GM18499 (cell line): ENCODE measurements at regions not wholly inside any gene's neighbourhood (a gene's known extent, or its start where the extent isn't known, plus 50 kb on each side); places are given as distances from the start of the nearest gene placed in this dataset.
A peak's percentile ranks its signal among the peaks of the same experiment; 100 is the strongest.

ENCODE experiments used
- ATAC-seq: cut with Tn5 transposase; IDR thresholded peaks from one replicate; pipeline ENCODE4 v1.9.1; 2021; ENCODE audit warnings: moderate number of reproducible peaks; ENCODE audit not compliant: insufficient read depth, unreplicated experiment

DNA sequence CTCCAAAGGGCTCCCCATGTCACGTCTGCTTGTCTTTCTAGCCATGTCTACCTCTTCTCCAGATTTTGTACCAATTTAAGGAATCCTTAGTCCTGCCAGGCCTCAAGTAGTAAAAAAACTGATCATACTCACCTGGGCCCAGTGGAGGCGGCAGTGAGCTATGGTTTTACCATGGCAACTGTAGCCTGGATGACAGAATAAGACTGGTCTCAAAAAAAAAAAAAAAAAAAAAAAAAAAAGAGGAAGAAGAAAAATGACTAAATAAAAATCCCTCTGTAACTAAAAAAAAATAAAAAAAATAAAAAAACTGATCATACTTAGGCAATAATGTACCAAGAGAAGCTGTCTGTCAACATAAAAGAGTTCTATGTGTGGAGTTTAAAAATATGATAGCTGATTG is 221.6 kb downstream of the NR4A2 start:
- peak; percentile 97 for ATAC-seq

DNA sequence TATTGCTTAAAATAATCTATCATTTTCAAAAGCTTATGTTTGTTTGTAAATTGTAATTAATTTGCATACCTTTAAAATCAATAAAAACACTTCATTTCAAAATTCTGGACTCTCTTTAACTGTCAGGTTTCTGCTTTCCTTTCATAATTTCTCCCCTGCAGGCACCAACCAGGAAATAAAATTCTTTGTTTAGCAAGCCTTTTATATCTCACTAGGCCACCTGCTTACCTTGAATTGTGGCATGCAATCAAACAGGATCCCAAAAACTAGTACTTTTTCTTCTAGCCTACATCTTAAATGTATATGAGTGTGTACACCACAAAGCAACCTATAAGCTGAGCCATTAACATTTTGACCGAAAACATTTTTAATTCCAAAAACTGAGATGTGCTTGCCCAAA is 233.1 kb downstream of the NR4A2 start:
- no peak for ATAC-seq

DNA sequence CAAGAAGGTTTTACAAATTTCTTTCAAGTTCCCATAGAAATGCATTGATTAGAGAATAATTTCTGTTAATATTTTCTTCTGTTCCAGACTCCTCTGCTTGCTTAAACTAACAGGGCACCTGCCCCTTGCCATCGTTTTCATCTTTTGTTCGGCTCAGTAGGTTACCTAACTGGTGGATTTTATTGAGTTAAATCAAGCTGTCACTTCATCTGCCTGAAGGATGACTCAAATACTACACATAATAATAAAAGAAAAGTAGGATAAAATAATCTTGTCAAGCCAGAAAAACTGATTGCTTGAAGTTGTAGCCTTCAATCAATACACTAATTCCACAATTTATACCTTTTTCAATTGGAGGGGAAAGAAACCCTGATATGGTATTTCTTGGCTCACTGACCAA is 234.0 kb downstream of the NR4A2 start:
- ATAC-seq, result no peak

DNA sequence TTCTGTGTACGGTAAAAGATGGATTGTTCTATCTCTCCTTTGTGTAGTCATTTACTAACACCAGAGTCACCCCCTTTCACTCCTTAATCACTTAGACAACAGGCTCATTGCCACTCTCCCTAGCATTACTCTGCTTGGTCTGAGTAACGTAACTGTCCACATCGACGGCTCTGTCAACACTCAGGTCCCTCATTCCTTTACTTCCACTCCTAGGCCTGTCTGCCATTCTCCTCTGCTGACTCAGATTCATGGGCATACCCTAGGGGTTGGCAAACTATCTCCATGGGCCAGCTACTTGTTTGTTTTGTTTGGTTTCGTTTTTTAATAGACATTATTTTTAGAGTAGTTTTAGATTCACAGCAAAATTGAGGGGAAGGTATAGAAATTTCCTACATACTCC is 243.9 kb downstream of the NR4A2 start:
- ATAC-seq, result no peak

DNA sequence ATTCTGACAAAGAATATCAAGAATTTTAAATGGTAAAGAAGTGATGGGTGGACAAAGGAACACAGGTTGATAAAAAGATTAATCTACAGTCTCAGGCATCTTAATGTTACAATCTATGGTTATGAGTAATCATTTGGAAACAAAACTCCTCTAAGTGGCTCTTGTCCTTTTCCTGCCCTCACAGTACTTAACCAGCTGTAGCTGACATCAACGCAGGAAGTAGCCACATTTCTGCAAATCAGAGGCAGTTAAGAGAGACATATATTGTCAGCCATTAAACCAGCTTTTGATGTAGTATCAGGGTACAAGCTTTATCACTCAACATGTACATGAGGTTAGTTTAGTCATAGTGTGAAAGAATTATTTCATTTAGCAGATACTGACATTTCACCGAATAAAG is 244.6 kb downstream of the NR4A2 start:
- ATAC-seq, result no peak

DNA sequence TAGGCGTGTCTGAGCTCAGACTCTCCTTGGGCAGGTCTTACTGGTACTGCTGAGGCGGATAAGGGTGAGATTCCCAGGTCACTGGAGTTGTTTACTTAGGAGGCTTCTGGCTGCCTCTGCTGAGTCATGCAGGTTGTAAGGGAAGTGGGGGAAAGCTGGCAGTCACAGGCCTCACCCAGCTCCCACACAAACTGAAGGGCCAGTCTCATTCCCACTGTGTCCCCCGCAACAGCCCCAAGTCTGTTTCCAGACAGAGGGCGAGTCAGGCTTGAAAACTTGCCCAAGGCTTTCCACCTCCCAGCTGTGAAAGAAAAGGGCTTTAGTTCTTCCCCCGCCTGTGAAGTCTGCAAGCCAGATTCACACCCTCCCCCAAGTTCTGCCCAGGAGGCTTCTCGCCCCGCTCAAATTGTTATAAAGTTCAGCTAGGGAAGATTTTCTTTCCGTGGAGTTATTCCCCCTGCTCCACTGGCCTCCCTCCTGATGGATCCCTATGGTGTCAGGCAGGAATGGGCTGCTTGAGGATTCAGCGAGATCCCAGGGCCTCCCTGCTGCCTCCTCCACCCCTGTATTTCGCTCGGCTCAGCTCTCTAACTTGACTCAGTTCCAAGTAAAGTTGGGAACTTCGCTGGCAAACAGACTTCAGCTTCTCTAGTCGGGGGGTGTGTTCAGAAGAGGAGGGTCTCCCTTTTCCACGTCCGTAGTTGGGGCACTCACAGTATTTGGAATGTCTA is 248.6 kb downstream of the NR4A2 start:
- no peak for ATAC-seq

DNA sequence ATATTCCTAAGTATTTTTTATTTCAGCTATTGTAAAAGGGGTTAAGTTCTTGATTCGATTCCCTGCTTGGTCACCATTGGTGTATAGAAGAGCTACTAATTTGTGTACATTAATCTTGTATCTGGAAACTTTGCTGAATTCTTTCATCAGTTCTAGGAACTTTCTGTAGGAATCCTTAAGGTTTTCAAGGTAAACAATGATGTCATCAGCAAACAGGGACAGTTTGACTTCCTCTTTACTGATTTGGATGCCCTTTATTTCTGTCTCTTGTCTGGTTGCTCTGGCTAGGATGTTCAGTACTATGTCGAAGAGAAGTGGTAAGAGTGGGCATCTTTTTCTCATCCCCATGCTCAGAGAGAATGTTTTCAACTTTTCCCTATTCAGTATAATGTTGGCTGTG is 252.7 kb downstream of the NR4A2 start:
- no peak for ATAC-seq

DNA sequence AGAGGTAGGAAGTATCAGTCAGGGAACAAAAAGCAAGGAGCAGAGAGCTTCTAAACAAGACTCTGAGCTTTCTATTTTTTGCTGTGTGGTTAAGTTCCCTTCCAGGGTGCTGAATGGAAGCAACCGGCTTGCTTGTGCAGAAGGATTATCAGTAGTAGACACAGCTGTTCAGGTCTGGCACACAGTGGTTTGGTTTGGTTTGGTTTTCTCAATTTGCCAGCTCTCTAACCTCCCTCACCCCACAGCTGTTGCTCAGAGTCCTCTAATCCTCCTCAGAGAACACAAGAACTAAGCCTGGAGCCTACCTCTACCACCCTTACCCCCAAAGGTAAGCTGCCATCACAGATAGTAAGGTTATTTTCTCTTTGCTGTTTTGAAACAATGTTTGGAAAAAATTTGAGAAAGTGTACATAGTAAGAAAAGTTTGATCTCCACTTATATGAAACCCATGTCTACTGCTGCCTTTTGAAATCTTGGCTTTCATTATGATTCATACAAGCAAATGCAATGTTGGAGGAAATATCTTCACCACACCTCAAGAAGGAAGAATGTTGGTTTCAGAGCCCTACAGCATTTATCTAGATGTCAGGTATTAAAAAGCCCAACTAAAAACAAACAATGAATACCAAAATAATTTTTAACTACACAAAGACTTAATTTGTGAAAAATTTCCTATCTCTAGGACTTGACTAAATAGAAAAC is 255.3 kb downstream of the NR4A2 start:
- ATAC-seq, result no peak

DNA sequence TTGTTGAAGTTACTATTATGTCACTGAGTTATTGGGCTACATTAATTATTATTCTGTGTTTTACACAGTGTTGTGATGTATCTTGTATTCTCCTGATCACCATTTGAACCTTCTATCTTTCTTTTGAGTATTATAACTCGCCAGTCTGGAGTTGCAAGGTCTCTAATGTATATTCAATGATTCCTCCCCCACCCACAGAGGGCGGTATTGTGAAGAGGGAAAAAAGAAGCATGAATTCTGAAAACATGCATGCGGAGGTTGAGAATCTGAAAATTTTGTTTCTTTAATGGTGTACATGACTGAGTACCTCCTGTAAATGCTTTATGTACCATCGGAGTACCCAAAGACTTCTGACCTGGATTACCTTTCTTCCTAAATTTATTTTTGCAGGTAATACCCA is 266.6 kb downstream of the NR4A2 start:
- ATAC-seq, result no peak

DNA sequence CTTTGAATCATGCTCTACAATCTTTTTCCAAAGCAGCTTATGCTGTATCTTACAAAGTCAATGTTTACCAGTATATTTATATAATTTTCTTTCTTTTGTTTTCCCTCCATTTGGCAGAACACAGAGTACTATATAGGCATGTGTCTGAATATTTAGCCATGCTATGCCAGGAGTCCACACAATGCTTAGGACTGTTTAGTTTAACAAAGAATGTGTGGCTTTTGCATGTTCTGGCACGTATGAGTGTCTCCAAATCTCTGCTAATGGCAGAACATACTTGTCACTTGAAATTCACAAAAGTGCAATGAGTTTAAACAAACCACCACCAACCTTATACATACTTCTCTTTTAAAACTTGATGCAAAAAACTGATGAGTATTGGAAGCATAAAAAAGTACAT is 268.0 kb downstream of the NR4A2 start:
- ATAC-seq, result no peak

DNA sequence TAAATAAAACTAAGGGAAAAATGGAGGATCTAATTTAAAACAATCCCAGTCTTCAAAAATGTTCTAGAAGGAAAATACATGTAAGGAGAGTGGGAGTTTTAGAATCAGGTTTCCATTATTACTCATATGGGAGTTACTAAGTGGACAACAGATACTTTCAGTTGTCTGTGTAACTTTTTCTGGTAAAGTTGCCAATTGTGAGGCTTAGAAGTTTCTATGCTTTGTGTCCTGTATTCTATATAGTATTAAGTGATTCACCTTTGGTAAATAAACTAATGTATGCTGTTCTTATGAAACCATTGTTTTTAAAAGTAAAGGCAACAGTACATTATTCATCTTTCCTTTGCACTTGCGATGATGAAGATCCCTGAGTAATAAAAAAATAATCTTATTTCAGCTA is 274.9 kb downstream of the NR4A2 start:
- no peak for ATAC-seq

DNA sequence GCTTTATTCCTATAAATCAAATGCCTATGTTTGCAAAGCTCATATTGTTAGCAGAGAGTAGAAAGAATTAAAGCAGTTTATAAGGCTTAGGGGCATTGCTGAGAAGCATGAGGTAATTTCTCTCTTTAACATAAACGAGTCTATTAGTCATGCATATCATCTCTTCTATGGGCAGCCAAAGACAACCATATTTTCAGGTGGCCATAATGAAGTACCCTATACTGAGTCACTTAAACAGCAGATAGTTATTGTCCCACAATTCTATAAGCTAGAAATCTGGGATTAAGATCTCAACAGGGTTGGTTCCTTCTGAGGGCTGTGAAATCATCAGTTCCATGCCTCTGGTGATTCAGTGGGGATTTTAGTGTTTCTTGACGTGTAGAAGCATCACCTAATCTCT is 277.5 kb downstream of the NR4A2 start:
- no peak for ATAC-seq

DNA sequence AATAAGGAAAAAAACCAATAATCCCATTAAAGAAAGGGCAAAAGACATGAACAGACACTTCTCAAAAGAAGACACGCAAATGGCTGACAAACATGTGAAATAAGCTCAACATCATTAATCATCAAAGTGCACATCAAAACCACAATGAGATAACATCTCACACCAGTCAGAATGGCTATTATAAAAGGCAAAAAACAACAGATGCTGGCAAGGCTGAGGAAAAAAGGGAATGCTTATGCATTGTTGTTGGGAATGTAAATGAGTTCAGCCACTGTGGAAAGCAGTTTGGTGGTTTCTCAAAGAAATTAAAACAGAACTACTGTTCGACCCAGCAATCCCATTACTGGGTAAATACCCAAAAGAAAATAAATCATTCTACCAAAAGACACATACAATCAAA is 285.6 kb downstream of the NR4A2 start:
- no peak for ATAC-seq

DNA sequence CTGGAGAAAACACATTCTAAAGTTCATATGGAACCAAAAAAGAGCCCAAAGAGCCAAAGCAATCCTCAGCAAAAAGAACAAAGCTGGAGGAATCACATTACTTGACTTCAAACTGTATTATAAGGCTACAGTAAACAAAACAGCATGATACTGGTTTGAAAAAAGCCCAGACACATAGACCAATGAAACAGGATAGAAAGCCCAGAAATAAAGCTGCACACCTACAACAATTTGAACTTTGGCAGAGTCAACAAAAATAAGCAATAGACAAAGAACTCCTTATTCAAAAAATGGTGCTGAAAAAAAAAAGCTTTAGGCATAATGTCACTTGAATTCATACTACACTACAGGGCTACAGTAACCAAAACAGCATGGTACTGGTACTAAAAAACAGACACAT is 289.6 kb downstream of the NR4A2 start:
- no peak for ATAC-seq

DNA sequence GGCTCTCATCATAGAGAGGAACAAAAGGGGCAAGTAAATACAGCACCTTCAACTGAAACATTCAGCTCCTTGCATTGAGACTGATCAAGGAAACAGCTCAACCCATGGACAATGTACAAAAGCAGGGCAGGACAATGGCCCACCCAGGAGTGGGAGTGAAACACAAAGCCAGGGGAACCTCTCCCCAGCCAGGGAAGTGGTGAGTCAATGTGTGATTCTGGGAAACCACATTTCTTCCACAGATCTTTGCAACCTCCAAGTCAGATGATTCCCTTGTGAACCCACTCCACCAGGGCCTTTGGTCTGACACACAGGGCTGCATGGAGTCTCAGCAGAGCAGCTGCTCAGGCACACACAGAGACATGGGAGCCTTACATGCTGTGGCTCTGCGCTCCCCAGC is 294.5 kb downstream of the NR4A2 start:
- no peak for ATAC-seq

DNA sequence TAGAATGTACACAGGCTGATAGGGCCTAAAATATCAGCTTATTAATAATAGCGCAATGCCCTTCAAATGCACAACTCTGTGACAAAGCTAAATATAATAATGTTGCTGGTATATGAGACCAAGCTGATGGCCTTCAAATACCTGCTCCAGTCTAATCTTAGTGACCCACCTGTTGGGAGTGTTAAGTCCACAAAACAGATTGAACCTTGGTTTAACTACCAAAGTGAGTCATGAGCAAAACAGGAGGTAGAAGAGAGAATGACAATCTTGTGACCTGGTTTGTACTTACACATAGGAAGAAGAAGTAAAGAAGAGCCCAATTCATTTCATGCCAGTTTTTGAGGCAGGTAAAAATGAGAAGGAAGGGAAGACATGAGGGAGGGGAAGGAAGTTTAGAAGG is 295.0 kb downstream of the NR4A2 start:
- ATAC-seq, result no peak

DNA sequence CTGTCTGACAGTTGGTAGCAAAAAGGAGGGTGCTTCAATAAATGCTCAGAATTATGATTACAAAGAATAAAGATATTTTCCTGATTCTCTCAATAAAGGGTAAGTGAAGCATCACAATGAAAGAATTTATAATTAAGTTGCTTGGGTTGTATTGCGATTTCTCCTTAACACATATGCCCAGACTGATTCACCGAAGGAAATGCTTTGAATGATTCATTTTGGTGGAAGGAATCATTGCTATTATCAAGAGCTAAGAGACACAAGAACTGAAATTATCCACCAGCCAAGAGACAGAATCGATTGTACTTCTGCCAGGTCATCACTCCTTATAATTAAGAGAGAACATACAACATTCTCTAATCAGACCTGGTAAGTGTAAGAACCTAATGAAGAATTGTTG is 301.4 kb downstream of the NR4A2 start:
- ATAC-seq, result no peak

DNA sequence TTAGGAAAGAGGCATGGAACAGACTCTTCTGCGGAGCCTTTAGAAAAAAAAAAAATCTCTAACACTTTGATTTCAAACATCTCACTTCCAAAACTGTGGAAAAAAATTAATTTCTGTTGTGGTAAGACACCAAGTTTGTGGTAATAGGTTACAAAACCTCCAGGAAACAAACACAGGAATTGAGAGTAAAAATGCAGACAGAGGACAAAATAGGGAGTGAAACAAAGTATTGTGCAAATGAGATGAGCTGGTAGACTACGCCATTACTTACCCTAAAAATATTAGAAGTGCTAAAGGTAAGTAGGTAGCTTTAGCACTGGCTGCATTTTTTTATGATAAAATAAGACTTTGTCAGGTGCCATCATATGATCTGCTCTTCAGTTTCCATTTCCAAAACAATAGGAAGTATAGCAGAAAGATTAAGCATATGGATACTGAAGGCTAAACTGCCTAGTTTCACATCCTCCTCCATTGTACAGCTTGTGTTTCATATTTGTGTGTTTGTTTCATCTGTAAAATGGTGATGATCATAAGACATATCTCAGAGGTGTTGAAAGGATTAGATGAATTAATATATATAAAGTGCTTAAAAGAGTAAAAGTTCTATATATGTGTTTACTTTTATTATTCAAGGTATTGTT is 309.2 kb downstream of the NR4A2 start:
- ATAC-seq, result no peak

DNA sequence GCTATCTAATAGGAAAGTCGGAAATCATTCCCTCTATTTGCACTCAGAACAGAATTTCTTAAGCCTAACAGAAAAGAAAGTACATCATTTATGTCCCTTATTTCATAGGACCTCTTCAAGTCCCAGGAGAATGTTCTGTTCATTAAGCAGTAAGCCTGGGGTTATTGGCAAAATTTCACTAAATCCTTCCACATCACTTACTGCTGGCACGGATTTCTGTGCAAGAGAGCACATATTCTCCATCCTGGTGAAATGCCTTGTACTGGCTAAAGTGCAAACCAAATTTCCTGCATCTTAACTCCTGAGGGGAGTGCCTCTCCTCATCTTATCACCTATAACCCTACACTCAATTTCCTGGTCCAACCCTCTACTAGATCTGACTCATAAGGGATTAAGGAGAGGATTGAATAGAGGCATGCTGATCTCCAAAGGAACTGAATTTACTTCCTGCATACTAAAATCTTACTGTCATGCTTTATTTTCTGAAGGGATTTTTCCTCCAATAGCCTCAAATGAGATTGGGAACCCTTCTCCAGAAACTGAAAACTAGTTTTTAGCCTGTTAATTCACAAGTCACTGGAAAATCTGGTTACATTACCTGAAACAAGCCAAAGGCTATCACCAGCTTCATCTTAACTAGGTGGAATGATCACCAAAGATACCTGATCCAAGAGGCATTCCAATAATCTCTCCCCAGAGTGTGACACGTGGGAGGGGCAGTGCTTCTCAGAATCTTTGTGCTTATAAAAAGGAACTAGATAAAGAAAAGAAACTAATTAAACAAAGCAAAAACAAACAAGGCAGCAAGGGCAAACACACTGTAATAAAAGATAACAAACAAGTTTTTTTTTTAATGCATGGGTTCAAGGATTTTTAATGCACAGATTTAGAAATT is 311.1 kb downstream of the NR4A2 start:
- ATAC-seq, result no peak

DNA sequence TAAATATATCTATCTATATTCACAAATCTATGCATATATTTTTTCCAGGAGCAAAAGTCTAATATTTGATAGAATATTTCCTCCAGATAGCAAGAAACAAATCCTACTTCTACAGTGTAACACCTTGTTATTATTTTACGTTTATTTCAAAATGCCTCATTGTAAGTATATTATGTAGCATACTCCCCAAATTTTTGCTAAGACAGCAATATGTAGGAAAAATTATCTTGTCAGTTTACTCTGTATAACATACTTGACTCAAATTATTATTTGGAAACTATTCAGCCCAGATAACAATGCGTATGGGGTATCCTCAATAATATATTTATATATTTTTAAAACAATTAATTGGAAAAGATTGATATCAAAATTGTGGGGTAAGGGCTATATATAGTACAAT is 313.2 kb downstream of the NR4A2 start:
- no peak for ATAC-seq
